ENCODE measurements at regions not wholly inside any gene's neighbourhood (a gene's known extent, or its start where the extent isn't known, plus 50 kb on each side); places are given as distances from the start of the nearest gene placed in this dataset.
"Not testable (repeated sequence)": the region's sequence is repeated elsewhere in the genome, so short reads cannot be mapped to it uniquely, and the experiment has no call there.

GRCh38 chr12:65685514-65685913 is 138.8 kb upstream of the HMGA2 start:
- DNase-seq: no peak

GRCh38 chr12:65689508-65689907 is 134.8 kb upstream of the HMGA2 start:
- no peak for DNase-seq

- DNase-seq: no peak
Observed at GRCh38 chr12:65690477-65690876, 133.8 kb upstream of the HMGA2 start.

GRCh38 chr12:65694130-65694529 is 130.2 kb upstream of the HMGA2 start:
- no peak for DNase-seq

- DNase-seq: peak; percentile 40
Observed at GRCh38 chr12:65695113-65695865, 129.0 kb upstream of the HMGA2 start.

- DNase-seq: no peak
Observed at GRCh38 chr12:65696227-65696626, 128.1 kb upstream of the HMGA2 start.

GRCh38 chr12:65699251-65699650 is 125.0 kb upstream of the HMGA2 start:
- no peak for DNase-seq

GRCh38 chr12:65703176-65703575 is 121.1 kb upstream of the HMGA2 start:
- DNase-seq: no peak

- DNase-seq: no peak
Observed at GRCh38 chr12:65705380-65705876, 118.9 kb upstream of the HMGA2 start.

- DNase-seq: no peak
Observed at GRCh38 chr12:65707051-65707450, 117.2 kb upstream of the HMGA2 start.

GRCh38 chr12:65712260-65713004 is 111.9 kb upstream of the HMGA2 start:
- no peak for DNase-seq

- no peak for DNase-seq
Observed at GRCh38 chr12:65715961-65716360, 108.3 kb upstream of the HMGA2 start.

- no peak for DNase-seq
Observed at GRCh38 chr12:65720136-65721130, 103.8 kb upstream of the HMGA2 start.

GRCh38 chr12:65721541-65722190 is 102.6 kb upstream of the HMGA2 start:
- DNase-seq: no peak

- no peak for DNase-seq
Observed at GRCh38 chr12:65725376-65725775, 98.9 kb upstream of the HMGA2 start.

- no peak for DNase-seq
Observed at GRCh38 chr12:65728455-65728847, 95.8 kb upstream of the HMGA2 start.

GRCh38 chr12:65728848-65729793 is 95.2 kb upstream of the HMGA2 start:
- DNase-seq: peak; percentile 49

- no peak for DNase-seq
Observed at GRCh38 chr12:65731771-65732170, 92.5 kb upstream of the HMGA2 start.

GRCh38 chr12:65733643-65734042 is 90.6 kb upstream of the HMGA2 start:
- DNase-seq: not testable (repeated sequence)

- no peak for DNase-seq
Observed at GRCh38 chr12:65734226-65734625, 90.1 kb upstream of the HMGA2 start.

- no peak for DNase-seq
Observed at GRCh38 chr12:65739606-65740005, 84.7 kb upstream of the HMGA2 start.
